Left colon (tissue), 2 donors: ENCODE measurements at regions not wholly inside any gene's neighbourhood (a gene's known extent, or its start where the extent isn't known, plus 50 kb on each side); places are given as distances from the start of the nearest gene placed in this dataset.

Experiments used
- ATAC-seq: fragments of 200-7000 bp; cut with Tn5 transposase; one replicate; pipeline ENCODE4 v1.9.1; 2020; ENCODE audit warnings: mild to moderate bottlenecking, moderate library complexity
- DNase-seq, 2 donors: peaks; one replicate each; pipeline ENCODE4 v3.0.0-alpha.2; 2020
- intact Hi-C, 2 donors: fragments of 100-400 bp; cut with DNase I in 1 of 2; cut with micrococcal nuclease in 1 of 2; formaldehyde crosslinking; loops; one replicate each; pipeline versions ENCODE4 v1.11.2 to v1.14.0; 2022; cut with DNase I, micrococcal nuclease
- donor health status: DM: no; HTN: no; CAD: no.
- donor health status: DM: yes; HTN: yes; CAD: no.

- intact Hi-C loops: no loop called here
- DNase-seq (no peak), ATAC-seq (no peak)
Measured at GRCh38 chr1:4974981-4975685, 320.7 kb downstream of the AJAP1 start.

DNA sequence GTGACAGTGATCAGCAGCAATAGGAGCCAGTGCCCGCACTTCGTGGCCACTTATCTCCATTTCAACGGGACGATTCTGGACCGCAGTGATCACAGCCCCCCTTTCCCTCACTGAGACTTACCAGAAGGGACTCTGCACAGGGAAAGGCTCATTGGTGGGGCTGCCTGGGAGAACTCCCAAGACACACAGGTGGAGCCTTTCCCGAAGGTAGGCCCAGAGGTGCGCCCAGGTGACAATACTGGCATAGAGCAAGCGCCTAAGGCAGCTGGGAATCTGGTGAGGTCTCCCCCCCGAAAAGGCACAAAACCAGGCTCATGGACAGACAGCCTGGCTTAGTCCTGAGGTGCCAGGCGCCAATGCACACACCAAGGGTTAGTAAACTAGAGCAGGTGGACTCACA, 318.9 kb downstream of the AJAP1 start:
- no peak for ATAC-seq
- DNase-seq: no peak
- intact Hi-C loops: no loop called here

GRCh38 chr1:4972761-4973320, 318.4 kb downstream of the AJAP1 start:
- intact Hi-C loops: no loop called here
- no peak for DNase-seq
- no peak for ATAC-seq

DNA sequence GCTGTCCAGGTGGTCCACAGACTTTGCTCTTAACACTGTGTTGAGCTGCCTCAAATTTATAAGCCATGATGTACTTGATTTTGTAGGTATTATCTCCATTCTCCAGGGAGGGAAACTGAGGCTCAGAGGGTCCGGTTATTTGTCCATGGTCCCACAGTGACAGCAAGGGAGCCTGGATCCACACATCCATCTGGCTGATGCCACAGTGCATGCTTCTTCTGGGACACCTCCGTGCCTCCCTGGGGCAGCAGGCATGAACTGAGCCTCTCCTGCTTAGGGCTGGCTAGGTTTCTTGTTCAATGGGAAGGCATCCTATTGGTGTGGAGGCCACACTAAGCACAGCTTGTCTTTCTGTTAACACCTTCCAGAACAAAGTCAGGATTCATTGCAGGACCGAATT, 317.3 kb downstream of the AJAP1 start:
- no peak for DNase-seq
- intact Hi-C loops: no loop called here
- no peak for ATAC-seq

GRCh38 chr1:4970532-4970931, 316.1 kb downstream of the AJAP1 start:
- ATAC-seq (no peak), DNase-seq (no peak)
- intact Hi-C loops: no loop called here

DNA sequence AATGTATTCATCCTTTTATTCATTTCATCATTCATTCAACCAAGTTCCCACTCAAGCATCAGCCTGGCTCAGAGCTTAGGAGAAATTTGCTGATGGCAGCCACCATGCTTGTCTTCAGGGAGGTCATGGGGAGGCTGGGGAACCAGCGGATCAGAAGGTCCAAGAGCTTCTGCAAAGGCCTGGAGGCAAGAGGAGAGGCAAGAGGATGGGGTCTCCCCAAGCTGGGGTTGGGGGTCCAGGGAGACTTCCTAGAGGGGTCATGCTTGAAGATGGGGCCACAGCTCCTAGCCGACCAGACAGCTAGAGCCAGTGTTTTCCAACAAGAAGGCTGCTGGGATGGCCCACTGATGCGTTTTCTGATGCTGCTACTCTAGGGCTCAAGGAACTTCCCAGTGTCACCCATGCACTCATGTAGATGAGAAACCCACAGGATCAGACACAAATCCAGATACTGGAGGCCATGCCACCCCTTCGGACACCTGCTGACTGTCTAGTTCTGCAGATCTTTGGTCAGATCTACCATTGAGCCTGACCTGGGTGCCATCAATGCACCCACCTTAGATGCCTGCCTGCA, 315.2 kb downstream of the AJAP1 start:
- intact Hi-C loops: no loop called here
- no peak for DNase-seq
- no peak for ATAC-seq

- intact Hi-C loops: no loop called here
- no peak for ATAC-seq
- no peak for DNase-seq
Measured at GRCh38 chr1:4965346-4966075, 311.1 kb downstream of the AJAP1 start.

- ATAC-seq (no peak), DNase-seq (no peak)
- intact Hi-C loops: no loop called here
Measured at GRCh38 chr1:4964634-4965345, 310.4 kb downstream of the AJAP1 start.

DNA sequence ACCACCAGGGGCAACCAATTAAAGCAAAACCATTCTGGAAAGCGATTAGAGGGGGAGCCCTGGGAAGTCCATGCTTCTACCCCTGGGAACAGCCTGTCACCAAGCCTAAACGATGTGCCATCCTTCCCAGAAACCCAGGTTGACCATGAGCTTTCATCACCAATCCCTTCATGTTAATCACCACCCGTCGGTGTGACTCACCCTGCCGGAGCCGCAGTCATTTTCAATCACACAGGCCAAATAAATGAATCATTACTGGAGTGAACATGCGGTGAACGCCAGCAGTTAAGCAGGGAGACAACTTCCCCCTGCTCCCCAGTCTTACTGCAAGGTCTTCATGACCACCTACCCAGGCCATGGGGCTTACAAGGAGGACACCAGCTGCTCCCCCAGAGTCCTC, 308.8 kb downstream of the AJAP1 start:
- DNase-seq: no peak
- no peak for ATAC-seq
- intact Hi-C loops: no loop called here

GRCh38 chr1:4962836-4963235, 308.4 kb downstream of the AJAP1 start:
- no peak for DNase-seq
- intact Hi-C loops: no loop called here
- ATAC-seq: no peak

- DNase-seq (no peak), ATAC-seq (no peak)
- intact Hi-C loops: no loop called here
Measured at GRCh38 chr1:4961935-4962645, 307.7 kb downstream of the AJAP1 start.

DNA sequence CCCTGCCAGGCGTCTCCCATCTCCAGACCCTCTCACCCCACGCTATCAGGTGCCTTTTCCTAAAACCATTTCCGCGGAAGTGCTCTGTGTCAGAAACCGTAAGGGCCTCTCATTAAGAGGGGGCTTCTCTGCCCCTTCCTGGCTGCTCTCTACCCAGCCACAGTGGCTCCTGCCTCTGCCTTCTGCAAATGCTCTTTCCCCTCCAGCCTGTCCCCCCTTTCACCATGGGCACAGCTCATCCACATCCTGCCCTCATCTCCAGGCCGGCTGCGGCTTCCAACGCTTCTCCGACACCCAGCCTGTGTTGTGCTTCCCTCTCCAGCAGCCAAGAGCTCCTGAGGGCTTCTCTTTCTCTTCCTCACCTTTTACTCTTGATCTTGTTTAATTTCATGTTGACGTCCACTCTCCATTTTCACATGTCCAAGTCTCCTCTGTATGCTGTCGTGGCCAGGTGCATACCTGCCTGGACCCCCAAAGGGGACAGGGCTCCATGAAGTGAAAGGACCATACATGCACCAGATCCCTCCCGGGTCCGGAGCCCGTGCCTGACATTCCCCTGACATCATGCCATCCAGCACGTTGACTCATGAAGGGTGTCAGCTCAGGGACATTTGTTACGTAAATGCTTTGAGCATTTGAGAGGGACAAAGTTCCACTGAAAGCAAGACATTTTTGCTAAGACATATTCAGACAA, 306.5 kb downstream of the AJAP1 start:
- no peak for DNase-seq
- intact Hi-C loops: no loop called here
- no peak for ATAC-seq

DNA sequence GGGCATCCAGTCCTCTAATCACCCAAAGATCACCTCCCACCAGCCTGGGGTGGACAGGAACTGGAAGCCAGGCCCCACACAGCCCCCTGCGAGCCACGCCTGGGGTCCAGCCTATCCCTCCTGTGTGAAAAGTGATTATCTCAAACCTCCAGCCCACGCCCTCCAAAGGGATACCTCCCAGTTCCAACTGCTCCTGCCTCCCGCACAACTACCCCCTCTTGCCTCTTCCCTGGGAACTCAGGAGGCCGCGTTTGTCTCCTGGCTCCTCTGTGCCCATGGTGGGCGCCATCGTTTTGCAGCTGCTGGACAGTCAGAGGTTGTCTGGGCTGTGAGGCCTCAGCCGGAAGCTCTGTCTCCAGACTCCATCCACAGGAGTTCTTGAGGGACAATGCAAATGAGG, 305.9 kb downstream of the AJAP1 start:
- ATAC-seq: no peak
- no peak for DNase-seq
- intact Hi-C loops: no loop called here

DNA sequence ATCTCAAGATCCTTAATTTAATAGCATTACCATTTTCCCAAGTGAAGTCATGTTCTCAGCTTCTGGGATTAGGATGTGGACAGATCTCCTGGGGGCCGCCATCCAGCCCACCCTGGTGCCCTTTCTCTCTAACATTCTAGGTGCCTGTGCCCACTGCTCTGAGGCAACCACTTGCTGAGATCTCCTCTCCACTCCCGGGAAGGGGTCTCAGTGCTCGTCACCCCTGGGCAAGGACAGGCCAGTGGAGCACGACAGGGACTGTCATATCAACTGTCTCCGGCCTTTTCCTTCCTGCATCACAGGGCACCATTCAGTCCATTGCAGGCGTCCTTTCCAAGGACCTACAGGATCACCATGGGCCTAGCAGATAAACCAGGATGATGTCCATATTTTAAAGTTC, 304.8 kb downstream of the AJAP1 start:
- DNase-seq (no peak), ATAC-seq (no peak)
- intact Hi-C loops: no loop called here

- DNase-seq (no peak), ATAC-seq (no peak)
- intact Hi-C loops: no loop called here
Measured at GRCh38 chr1:4957027-4957426, 302.6 kb downstream of the AJAP1 start.

DNA sequence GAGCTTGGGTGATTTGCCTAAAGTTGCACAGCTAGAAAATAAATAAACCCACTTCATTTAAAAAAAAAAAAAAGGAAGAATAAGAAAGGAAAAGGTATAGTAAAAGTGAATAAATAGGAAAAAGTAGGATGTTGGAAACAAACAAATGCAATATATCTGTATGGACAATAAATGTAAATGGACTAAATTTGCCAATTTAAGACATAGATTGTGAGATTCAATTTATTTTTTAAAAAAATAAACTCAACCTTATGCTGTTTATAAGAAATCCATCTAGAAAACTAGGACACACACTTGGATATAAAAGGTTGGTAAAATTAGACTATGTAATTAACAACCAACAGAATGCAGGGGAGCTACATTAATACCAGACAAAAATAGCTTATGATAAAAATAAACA, 300.0 kb downstream of the AJAP1 start:
- intact Hi-C loops: no loop called here
- ATAC-seq: no peak
- DNase-seq: no peak

GRCh38 chr1:4951601-4952000, 297.2 kb downstream of the AJAP1 start:
- DNase-seq (no peak), ATAC-seq (no peak)

GRCh38 chr1:4946343-4946742, 291.9 kb downstream of the AJAP1 start:
- intact Hi-C loops: no loop called here
- ATAC-seq: no peak

More at GRCh38 chr1:4951601-4952000, 297.2 kb downstream of the AJAP1 start:
- intact Hi-C loops: no loop called here

More at GRCh38 chr1:4946343-4946742, 291.9 kb downstream of the AJAP1 start:
- no peak for DNase-seq
